ENCODE measurements at regions not wholly inside any gene's neighbourhood (a gene's known extent, or its start where the extent isn't known, plus 50 kb on each side); places are given as distances from the start of the nearest gene placed in this dataset.

GRCh38 chrX:867966-868647, 237.5 kb downstream of the SHOX start:
- TF ChIP-seq CTCF (IDR thresholded peaks at IDR 0.05), result no peak

GRCh38 chrX:867502-867901, 236.9 kb downstream of the SHOX start:
- TF ChIP-seq CTCF (IDR thresholded peaks at IDR 0.05), result no peak

GRCh38 chrX:866441-866990, 235.9 kb downstream of the SHOX start:
- TF ChIP-seq CTCF (IDR thresholded peaks at IDR 0.05), result no peak

- no peak for TF ChIP-seq CTCF (IDR thresholded peaks at IDR 0.05)
These were observed 234.8 kb downstream of the SHOX start for GRCh38 chrX:865422-865821.

- no peak for TF ChIP-seq CTCF (IDR thresholded peaks at IDR 0.05)
These were observed 231.3 kb downstream of the SHOX start for GRCh38 chrX:861921-862320.

- TF ChIP-seq CTCF (IDR thresholded peaks at IDR 0.05), result no peak
These were observed 230.8 kb downstream of the SHOX start for GRCh38 chrX:861340-861890.

- TF ChIP-seq CTCF (IDR thresholded peaks at IDR 0.05), result no peak
These were observed 228.7 kb downstream of the SHOX start for GRCh38 chrX:859329-859728.

Data from LNCAP (cell line).